Stimulated activated CD4-positive, alpha-beta T cell treated with anti-CD3 and anti-CD28 coated beads, TNF-alpha, amount 100 ng/mL, for 4 hours (primary cell): ENCODE measurements at regions not wholly inside any gene's neighbourhood (a gene's known extent, or its start where the extent isn't known, plus 50 kb on each side); places are given as distances from the start of the nearest gene placed in this dataset.

Experiments used
- DNase-seq, 3 experiments: peaks; one replicate each; pipeline ENCODE4 v3.0.0-alpha.2; 2020; ENCODE audit warnings: low read depth in 3 of 3

DNA sequence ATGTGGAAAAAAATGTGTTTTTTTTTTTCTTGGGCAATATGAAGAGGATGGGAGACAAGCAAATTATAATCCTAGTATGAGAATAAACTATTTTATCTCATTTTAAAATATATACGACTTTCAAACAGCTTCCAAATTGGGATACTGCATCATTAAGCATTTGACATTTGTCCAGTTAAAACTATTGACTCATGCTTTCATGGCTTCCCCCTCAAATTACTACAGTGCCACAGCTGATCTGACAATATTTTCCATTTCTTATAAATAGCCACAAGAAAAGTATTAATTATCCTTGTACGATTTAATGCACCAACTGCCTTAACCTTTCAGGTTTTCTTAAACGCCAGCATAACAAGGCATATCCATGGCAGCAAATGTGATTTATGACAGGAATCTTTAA, 1134.8 kb upstream of the ZEB2 start:
- no peak for DNase-seq

GRCh38 chr2:145654156-145654555, 1134.2 kb upstream of the ZEB2 start:
- no peak for DNase-seq

GRCh38 chr2:145653553-145653952, 1133.6 kb upstream of the ZEB2 start:
- no peak for DNase-seq

GRCh38 chr2:145652571-145653545, 1132.9 kb upstream of the ZEB2 start:
- DNase-seq: no peak

GRCh38 chr2:145652036-145652435, 1132.1 kb upstream of the ZEB2 start:
- no peak for DNase-seq

DNA sequence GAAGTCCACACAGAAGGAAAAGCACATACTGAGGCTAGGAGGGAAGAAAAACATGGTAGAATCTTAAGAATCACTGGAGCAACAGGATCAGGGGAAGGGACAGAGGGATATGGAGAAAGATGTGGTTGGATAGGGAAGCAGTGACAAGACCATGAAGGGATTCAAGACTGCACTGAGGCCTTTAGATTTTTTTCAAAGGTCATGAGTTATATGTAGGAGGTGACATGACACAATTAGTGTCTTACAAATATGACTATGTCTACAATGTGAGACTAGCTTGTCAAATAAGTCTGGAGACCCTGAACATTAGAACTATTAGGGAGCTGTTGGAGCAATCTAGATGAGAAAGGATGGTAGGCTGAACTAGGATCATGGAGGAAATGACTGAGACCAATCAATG, 1130.3 kb upstream of the ZEB2 start:
- no peak for DNase-seq

DNA sequence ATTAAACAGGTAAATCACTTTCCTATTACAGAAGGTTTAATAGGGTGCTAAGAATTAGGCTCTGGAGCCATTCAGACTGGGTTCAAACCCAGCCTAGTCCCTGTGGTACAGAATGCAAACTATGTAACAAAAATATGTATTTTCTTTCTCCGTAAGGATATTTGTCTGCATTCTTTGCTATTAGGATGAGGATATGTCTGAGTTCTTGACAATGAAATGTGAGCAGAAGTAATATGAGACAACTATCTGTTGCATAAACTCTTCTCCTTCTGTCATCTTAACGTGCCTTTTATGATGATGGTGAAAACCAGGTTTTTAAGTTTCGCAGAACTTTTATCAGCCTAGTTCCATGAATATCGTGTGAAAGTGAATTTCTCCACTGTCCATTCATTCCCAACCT, 1129.1 kb upstream of the ZEB2 start:
- no peak for DNase-seq

GRCh38 chr2:145644820-145645302, 1124.9 kb upstream of the ZEB2 start:
- DNase-seq: no peak

DNA sequence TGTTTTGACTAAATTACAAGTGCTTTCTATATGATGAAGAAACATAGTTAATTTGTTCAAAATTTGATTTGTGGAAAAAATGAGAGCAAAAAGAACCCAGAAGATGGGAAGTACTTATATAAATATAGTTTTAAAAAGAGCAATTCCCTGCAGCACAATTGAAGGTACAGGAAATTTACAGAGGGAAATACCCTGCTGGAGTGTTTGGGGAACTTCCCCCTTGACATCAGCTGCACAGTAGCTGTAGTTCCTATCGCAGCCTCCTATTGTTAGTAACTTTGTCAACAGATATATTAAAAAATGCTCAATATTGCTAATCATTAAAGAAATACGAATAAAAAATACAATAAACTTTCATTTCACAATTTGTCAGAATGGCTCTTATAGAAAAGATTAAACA, 1118.8 kb upstream of the ZEB2 start:
- DNase-seq: no peak

GRCh38 chr2:145635706-145636427, 1115.9 kb upstream of the ZEB2 start:
- DNase-seq: no peak

DNA sequence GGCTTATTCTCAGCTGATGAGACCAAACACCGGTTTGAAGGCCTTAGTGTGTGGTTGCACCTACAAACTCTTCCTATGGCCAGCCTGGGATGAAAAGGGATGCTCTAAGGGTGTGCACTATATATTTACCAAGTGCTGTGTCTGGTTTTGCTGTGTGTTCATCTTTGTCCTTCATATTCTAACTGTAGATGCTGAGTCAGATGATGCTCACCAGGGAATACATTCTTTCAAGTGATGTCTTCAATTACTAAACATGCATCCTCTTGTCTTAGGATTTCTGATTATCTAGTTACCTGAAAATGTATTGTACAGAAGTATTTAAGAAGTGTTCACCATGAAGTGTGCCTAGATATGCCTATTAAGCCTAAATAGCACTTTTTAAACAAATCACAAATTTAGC, 1111.6 kb upstream of the ZEB2 start:
- DNase-seq: no peak

DNA sequence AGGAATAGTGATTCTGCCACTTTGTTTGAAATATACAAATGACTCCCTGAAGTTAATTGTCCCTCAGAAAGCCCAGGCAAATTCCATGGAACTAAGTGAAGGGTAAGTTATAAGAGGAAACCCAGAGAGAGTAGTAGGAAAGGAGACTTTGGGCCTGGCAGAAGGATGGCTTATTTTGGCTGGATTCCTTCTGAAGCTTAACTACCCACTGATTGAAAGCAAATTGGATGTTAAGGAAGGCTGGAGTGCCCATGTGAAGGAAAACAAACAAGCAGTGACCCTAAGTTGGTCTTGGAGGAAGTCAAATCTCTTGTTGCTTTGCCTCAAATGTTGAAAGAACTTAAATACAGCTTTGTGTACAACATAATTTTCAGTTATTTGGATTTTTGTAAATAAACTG, 1106.4 kb upstream of the ZEB2 start:
- no peak for DNase-seq

GRCh38 chr2:145625111-145625510, 1105.2 kb upstream of the ZEB2 start:
- DNase-seq: no peak

- DNase-seq: no peak
These were observed 1103.2 kb upstream of the ZEB2 start for GRCh38 chr2:145623136-145623535.

- no peak for DNase-seq
These were observed 1102.4 kb upstream of the ZEB2 start for GRCh38 chr2:145622285-145622684.

GRCh38 chr2:145617906-145618305, 1098.0 kb upstream of the ZEB2 start:
- no peak for DNase-seq

GRCh38 chr2:145617420-145617819, 1097.5 kb upstream of the ZEB2 start:
- DNase-seq: no peak

- DNase-seq: no peak
These were observed 1095.7 kb upstream of the ZEB2 start for GRCh38 chr2:145615626-145616025.

DNA sequence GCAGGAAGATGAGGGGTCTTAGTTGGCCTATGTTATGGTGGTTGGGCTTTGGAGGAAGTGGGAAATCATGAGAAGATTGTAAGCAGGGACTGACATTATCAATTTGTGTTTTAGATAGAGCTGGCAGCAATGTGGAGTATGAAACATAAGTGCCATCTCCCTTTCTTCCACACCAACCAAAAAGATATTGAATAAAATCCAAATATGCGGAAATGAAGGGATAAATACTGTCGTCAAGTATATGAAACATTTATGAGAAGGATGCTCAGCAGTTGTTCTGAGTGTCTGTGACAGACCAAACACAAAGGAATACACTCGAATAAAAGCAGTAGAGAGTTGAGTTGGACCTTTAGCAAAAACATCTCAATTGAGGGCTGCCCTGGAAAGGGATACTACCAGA, 1090.0 kb upstream of the ZEB2 start:
- no peak for DNase-seq

DNA sequence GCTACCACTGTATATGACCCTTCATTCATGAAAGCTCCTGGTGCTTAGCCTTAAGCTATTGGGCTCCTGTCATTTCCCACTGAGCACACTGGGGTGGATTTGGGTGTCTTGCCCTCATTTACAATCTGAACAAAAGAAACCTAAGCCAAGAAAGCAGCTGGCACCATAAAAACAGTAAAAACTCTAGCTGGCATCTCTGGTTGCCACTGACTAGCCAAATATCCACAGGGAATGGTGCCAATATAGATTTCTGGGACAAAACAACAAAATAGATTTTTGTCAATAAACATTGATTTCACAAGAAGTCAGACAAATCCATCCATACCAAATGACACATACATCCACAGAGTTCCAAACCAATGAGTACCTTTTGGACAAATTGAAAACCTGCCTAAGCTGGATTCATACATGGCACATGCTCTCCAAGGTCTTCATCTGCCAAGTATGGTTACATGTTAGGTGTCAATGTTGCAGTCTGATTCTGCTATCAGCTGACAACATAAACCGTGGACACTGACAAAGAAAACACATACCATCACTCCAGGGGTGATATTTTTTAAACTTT, 1081.5 kb upstream of the ZEB2 start:
- DNase-seq: no peak

DNA sequence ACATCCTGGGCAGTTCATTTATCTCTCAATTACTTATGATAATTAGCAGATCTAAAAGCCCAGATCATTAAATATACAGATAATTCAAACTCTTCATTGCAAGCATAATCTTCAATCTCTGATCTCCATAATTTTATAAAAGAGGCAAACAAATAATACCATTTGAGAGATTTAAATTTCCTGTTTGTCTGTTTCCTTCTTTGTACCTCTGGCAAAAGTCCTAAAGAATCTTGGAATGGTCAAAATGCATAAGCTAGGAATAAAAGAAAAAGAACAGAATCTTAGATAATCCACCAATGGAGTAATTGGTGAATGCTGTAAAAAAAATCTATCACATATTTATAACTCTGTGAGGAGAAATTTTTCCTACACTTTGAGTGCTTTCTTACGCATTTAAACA, 1080.9 kb upstream of the ZEB2 start:
- DNase-seq: no peak

- no peak for DNase-seq
These were observed 1079.8 kb upstream of the ZEB2 start for GRCh38 chr2:145599756-145600155.

DNA sequence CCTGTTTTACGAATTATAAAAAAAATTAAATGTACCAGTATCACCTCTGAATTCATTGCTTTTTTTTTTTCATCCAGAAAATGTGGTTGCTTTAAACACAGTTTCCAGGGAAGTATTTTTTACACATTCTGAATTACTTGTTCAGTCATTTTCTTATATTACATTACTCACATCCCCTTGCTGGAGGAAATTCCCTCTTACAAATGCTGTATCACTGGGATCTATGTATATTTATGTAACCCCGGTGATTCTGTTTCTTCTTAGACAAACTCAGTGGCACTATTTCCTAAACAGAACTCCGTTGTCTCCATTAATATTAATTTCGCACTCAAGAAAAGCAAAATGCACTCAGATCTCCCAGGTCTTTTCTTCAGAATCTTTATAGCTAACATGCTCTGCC, 1078.5 kb upstream of the ZEB2 start:
- no peak for DNase-seq
